Mucosa of gallbladder (tissue), 1 donor: ENCODE measurements at regions not wholly inside any gene's neighbourhood (a gene's known extent, or its start where the extent isn't known, plus 50 kb on each side); places are given as distances from the start of the nearest gene placed in this dataset.

Source experiments
- DNase-seq: peaks from one replicate; pipeline ENCODE4 v3.0.0-alpha.2; 2020; ENCODE audit warnings: low spot score
- donor health status: DM: no; HTN: no; CAD: no.

DNA sequence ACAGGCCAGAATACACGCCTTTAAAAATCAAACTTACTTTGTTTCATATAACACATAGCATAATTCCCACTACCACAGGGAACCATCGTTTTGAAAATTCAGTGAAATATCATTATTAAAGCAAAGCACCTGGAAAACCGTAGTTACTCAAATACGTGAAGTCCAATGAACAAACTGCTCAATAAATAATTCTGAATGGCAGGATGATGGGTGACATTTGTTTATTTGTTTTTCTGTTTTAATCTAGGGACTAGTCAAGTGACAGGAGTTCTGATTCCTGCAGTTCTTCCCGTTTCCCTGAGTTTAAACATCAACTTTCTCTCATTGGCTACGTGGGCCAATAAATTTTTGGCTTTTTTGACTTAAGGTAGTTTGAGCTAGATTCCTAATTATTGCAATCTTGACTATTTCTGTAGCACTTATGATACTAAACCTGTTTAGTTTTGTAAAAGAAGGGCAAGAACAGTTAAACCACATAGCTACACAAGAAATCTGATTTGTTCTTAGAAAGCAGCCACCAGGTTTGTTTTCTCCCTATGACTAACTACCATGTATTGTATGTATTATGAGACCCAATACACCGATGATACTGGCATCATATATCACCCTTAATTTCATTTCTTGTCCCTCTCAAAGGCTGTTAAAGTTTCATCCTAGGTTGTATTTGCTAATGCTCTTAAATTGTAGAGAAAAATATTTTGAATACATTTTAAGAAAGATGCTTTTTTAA lies 411.2 kb downstream of the SHQ1 start:
- no peak for DNase-seq

DNA sequence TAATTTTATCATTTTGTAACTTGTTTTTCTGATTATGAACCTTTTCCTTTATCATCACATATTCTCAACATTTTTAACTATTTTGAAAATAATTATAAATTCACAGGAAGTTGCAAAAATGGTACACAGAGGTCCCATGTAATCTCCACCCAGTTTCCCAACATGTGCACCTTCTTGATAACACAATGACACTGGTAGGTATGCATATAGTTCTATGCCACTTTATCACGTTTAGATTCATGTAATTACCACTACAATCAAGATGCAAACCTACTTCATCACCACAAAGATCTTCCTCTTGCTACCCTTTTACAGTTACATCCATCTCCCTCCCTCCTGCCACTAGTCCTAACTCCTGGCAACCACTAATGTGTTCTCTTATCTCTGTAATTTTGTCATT lies 413.9 kb downstream of the SHQ1 start:
- no peak for DNase-seq

DNA sequence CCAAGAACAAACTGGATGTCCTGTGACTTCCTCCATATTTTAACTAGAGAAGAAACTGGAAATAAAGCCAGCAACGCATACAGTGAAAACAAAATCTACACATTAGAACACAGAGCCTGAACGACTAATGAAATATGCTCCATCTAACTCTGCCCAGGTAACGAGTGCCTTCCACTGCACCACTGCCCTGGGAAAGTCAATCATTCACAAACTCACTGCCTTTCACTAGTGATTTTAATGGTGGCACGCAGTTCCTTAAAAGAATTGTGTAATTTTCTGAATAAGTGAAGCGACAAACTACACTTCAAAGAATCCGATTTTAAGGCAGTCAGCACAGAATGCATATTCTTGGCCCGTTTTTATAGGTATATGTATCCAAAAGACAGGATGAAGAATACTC lies 416.0 kb downstream of the SHQ1 start:
- no peak for DNase-seq

DNA sequence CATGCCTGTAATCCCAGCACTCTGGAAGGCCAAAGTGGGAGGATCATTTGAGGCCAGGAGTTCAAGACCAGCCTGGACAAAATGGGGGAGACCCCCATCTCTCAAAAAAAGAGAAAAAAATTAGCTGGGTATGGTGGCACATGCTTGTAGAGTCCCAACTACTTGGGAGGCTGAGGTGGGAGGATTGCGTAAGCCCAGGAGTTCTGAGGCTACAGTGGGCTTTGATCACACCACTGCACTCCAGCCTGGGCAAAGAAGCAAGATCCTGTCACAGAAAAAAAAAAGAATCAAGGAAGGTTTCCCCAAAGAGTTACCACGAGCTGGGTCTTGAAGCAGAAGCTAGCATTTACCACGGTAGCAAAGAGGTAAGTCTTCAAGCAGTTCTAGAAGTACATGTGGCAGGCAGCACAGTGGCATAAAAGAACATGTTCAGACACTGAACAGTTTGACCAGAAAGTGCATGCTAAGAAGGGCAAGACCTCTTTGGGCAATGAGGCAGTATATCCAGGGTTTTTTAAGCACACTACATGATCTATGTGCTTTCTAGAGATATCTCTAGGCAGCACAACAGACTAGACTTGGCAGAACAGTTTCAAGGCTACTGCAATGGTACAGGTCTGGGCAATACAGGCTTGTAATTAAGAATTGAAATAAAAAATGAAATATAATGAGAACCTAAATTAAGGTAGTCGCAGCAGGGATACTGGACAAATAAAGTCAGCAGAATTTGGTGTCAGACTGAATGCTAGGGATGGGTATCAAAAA lies 418.5 kb downstream of the SHQ1 start:
- DNase-seq = no peak

DNA sequence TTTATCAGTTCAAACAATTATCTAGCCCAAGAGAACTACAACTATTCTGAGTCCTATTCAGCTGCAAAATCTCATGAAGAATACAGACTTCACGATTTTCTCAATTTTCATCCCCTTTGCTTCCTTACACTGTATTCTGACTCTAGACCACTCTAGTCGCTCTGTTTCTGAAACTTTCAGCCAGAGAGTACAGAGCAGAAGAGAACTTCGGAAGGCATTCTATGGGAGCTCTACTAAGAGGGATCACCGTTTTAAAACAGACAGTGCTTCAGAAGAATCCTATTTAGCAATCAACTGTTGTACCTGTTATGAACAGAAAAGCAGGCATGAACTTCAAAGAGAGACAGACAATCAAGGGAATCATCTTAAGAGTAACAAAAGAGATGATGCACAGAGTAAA lies 419.4 kb downstream of the SHQ1 start:
- DNase-seq = no peak

DNA sequence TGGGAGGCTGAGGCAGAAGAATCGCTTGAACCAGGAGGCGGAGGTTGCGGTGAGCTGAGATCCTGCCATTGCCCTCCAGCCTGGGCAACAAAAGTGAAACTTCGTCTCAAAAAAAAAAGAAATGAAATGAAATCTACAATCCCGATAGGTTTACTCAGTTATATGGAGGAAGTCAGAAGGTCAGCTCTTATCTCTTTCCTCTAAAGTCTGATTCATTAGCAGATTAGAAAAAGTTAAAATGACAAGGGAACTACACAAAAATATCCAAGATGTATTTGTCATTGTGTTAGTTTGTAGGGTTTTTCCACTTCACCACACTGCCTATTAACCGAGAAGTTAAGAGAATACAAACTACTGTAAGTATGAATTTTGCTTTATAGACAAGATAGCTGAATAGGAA lies 420.6 kb downstream of the SHQ1 start:
- no peak for DNase-seq

DNA sequence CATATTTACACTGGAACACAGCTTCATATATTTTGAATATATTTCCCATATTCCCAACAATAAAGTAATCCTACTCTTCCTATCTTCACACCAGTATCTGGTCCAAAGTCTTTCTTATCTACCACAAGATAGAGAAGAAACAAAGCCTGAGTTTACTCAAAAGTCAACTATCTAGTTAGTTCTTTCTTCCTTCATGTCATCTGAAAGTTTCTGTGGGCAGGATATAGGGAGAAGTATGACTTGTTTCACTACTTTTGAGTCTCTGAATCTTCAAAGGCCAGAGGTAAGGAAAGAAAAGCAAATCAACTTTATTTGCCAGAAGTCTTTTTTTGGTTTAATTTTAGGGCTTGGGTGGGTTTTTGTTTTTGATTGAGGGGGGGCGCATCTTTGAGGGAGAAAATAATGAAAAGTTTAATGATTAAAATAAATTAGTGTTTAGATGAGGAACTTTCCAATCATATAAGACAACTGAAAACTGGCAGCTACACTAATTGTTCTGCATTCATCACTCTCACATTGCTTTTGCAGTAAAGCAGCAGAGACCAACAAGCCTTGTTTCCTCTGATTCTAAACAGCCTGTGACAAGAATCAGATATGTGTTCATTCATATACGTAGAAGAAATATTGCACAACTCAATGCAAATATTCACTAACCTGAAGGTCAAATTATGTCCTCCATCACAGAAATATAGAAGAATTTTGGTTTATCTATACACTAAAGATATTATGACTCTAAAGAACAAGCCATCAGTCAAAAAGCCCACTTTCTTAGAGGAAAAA lies 421.4 kb downstream of the SHQ1 start:
- no peak for DNase-seq

DNA sequence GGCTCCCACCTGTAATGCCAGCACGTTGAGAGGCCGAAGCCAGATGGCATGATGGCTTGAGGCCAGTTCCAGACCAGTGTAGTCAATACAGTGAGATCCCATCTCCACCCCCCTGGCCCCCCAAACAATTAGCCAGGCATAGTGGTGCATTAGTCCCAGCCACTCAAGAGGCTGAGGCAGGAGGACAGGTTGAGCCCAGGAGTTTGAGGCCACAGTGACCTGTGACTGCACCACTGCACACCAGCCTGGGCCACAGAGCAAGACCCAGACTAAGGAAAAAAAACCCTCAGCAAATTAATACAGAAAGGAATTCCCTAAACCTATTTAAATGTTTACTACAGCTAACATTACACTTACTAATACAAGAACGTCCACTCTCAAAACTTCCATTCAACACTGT lies 424.6 kb downstream of the SHQ1 start:
- no peak for DNase-seq

DNA sequence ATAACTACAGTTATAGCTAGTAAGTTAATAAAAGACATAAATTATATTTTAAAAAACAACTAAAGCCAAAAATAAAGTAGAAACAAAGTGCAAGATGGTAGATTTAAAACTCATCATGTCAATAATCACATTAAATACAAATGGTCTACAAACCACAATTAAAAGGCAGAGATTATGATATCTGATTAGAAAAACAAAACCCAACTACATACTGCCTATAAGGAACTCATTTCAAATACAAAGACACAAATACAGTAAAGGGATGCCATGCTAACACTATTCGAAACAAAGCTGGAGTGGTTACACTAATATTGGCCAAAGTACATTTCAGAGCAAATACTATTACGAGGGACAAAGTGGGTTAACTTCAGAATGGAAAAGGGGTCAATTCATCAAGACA lies 426.5 kb downstream of the SHQ1 start:
- no peak for DNase-seq

DNA sequence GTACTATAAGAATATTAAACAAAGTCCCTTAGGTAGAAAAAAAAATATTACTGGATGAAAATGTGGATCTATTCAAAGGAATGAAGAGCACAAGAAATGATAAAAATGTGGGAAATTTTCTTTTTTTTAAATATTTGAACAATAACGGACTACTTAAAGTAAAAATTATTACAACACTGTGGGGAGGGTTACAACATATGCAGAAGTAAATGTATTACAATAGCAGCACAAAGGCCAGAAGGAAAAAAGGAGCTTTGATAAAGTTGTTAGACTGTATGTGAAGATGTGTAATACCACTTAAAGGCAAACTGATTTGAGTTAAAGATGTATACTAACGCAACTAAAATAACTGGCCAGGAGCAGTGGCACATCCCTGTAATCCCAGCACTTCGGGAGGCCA lies 427.1 kb downstream of the SHQ1 start:
- no peak for DNase-seq

DNA sequence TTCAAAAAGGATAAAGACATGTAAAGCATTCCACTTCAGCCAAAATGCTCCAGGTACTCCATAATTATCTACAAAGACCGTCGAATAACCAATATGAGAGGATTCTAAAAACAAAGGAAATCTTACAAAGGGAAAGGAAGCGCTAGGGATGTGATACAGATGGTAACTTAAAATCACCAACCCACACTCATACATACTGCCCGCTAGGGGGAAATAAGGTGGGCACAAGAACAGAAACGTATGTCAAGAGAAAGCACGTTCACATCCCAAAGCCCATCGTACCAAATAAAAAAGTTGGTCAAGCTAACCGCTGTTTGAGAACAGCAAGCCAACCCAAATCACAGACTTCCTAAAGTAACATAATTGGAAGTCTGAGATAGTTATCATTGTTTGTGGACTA lies 429.4 kb downstream of the SHQ1 start:
- no peak for DNase-seq

DNA sequence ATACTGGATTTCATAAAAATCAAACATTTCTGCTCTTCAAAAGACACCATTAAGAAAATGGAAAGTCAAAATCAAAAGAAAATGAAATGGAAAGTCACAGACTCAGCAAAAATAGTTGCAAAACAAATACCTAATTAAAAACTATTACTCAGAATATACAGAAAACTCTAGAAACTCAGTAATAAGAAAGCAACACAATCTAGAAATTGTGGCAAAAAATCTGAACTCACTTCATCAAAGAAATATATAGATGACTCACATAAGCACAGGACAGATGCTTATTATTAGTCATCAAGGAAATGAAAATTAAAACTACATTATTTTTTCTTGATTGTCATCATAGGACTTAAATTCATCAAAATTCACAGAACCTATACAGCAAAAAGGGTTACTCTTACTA lies 430.0 kb downstream of the SHQ1 start:
- DNase-seq = no peak

DNA sequence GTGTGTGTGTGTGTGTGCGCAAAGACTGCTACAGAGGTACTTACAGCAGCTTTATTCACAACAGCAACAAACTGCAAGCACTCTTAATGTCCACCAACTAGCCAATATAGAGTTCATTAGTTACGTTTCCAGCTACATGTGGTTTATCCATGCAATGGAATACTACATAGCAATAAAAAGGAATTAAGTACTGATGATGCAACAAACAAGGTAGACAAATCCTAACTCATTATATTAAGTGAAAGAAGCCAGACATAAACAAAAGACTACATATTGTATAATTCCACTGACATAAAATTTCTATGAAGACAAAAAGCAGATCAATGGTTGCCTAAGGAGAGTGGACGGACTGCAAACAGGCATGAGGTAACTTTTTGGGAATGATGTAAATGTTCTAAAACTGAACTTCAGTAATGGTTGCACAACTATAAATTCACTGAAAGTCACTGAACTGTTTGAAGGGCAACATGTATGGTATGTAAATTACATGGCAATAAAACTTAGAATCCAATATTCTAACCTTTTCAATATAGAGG lies 433.7 kb downstream of the SHQ1 start:
- DNase-seq = no peak

DNA sequence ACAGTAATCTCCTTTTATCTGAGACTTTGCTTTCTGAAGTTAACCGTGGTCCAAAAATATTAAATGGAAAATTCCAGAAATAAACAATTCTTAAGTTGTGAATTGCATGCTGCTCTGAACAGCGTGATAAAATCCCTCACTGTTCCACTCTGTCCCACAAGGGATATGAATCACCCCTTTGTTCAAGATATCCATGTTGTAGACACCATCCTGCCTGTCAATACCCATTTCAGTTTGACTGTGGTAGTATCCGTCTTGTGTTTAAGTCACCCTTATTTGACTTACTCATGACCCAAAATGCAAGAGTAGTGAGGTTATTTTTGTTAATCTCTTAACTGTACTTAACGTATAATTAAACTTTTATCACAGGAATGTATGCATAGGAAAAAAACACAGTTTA lies 435.0 kb downstream of the SHQ1 start:
- no peak for DNase-seq

DNA sequence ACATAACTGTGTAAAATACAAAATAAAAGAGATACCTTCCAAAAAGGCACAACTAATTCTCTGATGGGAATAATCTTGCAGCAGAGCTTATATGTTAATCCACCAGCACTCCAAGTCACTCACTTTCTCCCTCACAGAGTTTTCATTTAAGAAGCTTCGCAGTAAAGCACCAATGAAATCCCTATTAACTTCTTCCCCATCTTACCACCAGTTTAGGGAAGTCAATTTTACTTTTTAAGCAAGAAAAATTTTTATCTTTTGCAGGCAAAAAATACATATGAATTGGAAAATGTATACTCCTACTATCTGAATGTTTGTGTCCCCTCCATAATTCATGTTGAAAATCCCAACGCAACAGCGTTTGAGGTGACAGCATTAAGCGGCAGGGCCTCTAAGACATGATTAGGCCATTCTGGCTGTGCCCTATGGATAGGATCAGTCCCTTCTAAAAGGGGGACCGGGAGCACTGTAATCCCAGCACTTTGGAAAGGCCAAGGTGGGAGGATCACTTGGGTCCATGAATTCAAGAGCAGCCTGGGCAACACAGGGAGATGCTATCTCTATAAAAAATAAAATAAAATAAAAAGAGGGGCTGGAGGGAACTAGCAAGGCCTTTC lies 435.8 kb downstream of the SHQ1 start:
- no peak for DNase-seq

DNA sequence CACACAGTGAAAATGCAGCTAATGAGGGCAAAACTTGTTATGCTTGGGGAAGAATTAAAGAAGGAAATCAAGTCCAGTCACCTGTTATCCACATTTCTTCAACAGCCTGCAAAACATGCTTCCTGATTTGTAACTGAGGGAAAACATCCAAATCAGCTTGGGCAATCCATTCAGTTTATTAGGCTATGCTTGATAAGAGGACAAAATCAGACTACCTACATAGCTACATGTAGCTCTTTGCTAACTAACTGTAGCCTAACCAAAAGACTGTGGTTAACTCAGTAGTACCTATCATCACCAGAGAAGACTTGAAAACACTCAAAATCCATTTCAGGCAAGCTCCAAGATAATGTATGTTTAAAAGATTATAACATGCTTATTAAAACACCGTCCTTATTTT lies 436.4 kb downstream of the SHQ1 start:
- no peak for DNase-seq

DNA sequence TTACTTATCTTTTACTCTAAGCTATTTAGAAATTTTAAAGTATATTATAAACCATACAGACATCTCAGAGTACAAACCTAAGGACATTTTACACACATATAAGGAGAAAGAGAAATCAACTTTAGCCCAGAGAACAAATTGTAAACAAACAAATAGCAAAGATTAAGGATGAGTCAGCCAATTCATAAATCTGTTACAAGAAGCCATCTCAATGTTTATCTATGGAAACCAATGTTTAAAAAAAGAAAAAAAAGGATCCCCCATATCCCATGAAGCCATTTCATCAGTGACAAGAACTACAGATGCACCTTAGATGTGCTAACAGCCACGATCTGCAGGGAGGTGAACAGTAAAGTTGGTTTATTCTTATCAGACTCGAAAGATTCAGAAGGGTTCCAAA lies 437.1 kb downstream of the SHQ1 start:
- no peak for DNase-seq

DNA sequence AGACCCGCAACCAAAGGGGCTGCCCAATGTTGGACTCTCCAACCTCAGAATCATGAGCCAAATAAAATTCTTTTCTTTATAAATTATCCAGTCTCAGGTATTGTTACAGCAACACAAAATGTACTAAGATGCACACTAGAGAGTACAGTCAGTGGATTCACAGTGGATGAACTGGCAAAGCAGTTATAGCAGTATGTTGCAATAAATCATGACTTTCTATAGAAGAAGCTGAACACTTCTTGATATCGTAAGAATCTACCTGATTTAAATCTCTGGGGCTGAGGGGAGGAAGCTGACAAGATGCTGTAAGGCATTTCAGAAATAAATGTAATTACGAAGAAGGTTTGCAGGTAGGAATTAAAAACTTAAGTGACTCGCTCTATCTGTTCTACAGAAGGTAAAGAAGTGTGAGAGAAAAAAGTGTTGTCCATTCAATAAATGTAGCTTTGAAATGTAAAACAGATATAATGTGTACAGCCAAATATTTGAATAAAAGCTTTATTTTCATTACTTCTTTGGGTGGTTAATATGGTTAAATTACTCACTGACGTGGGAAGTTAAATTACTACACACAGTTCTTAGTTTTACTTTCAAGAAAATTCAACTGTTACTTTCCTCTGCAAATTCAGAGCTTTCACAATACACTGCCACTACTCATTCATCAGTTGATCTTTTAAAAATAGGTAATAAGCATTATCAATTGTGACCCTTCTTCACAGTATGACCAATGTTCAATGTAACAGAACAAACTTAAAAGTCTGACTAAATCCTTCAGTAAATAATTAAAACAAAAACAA lies 439.1 kb downstream of the SHQ1 start:
- DNase-seq = no peak

DNA sequence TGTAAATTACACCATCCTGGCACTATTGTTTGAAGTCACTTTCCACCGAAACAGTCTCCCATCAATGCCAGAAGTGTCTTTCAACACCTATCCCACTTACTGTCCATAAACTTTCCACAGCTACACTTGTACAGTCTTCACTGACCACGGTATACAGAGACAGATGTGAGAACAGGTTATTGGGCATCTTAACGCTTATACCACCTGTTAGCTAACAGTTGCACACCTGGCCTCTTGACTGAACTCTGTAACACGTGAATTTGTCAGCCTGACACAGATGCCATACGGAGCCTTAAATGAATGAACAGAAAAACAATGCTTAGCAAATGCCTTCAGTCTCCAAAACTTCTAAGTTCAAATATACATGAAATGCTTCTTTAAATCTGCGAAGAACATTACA lies 440.5 kb downstream of the SHQ1 start:
- no peak for DNase-seq

DNA sequence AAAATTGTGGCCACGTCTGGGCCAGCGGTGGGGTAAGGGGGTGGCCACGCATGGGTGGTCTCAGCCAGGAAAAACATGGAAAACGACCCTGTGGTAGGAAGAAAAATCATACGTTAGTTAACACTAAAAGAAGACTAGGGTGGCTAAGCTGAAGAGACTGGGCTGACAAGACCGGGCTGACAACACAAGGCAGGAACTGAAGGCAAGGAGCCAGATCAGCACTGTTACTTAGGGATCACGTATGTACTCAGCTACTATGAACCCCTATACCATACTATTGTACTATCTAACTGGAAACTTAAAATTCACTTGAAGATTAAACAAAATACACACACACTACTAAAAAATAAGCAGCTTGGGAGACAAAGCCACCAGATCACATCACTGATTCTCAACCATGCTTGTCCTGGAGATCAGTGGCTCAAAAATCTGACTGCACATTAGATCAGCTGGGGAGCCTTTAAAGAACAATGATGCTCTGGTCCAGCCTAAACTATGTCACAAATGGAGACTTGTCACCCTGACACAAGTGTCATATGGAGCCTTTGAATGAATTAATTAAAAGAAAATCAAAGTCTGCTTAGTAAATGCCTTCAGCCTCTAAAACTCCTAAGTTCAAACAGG lies 442.2 kb downstream of the SHQ1 start:
- no peak for DNase-seq

DNA sequence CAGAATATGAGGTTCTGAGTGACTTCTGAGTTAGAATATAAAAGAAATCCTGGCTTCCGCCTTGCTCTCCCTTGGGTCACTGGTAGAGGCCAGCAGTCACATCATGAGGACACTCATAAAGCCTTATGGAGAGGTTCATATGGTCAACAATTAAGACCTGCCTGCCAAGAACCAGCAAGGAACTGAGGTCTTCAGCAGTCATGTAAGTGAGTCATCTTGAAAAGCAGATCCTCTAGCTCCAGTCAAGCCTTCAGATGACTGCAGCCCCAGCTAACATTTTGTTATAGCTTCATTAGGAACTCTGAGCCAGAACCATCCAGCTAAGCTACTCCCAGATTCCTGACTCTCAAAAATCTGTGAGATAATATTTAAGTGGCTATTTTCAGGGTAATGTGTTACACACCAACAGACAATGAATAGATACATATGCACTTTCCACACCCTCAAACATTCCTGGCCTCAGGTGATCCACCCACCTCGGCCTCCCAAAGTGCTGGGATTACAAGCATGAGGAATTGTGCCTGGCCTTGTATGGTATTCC lies 447.2 kb downstream of the SHQ1 start:
- DNase-seq = no peak
